NCI-H82 treated with DMSO at 0.1 percent for 48 hours (cell line): ENCODE measurements at regions not wholly inside any gene's neighbourhood (a gene's known extent, or its start where the extent isn't known, plus 50 kb on each side); places are given as distances from the start of the nearest gene placed in this dataset.
"Not testable (repeated sequence)": the region's sequence is repeated elsewhere in the genome, so short reads cannot be mapped to it uniquely, and the experiment has no call there.

ENCODE experiments used
- DNase-seq: peaks from one replicate; lab custom pipeline; 2025; ENCODE audit not compliant: unreplicated experiment; lab: John Stamatoyannopoulos, UW

DNA sequence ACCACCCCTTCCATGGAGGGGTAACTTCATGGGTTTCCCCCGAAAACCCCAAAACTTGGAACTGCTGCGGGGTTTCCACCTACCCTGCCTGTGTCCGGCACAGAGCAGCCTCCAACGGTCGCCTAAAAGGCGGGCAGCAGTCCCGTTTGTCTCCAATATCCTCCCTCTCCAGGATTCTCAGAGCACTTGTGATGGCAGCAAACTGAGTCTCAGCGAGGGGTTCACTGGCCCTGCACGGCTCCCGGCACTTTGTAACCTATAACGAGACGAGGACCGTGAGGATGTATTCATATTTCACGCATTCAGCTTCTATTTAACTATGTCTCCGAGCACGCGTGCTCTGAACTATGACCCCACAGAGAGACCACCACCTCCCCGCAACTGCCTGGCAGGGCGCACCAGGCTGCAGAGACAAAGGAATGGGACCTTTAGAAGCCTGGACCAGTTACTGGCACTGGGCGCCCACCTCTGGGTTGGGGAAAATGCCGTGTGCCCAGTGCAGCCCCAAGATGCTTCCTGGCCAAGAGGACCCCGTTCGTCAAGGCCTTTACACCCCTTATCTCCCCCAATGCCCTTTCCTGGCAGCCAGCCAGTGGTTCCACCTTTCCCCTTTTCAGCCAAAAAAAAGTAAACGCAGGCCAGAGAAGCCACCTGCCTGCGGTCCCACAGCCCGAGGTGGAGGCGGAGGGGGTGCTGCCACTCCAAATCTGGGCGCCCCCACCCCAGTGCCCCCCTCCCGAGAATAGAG, 173.1 kb upstream of the RTL1 start:
- no peak for DNase-seq

DNA sequence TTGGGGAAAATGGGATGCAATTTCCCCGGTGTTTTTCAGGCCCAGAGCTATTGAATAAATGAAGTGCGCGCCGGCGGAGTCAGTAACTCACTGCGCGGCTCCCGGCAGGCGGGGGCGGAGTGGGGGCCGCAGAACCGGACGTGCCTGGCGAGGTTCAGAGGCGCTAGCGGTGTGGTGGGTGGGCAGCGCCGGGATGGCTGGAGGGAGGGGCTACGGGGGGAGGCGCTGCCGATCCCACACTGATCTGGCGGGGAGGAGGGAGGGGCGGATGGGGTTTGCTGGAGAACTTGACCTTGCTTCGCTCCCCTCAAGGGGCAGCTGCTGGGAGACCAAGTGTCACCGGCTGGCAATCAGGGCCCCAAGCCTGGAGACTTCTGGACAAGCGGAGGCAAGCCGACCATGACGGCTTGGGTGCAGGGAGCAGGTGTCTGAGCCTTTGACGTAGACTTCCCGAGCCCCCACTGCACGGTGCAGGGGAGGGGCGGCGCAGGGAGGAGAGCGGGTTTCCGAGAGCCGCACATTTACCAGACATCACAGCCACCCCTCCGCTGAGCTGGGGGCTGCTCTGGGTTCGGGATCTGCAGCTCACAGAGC, 174.1 kb upstream of the RTL1 start:
- DNase-seq, result no peak

DNA sequence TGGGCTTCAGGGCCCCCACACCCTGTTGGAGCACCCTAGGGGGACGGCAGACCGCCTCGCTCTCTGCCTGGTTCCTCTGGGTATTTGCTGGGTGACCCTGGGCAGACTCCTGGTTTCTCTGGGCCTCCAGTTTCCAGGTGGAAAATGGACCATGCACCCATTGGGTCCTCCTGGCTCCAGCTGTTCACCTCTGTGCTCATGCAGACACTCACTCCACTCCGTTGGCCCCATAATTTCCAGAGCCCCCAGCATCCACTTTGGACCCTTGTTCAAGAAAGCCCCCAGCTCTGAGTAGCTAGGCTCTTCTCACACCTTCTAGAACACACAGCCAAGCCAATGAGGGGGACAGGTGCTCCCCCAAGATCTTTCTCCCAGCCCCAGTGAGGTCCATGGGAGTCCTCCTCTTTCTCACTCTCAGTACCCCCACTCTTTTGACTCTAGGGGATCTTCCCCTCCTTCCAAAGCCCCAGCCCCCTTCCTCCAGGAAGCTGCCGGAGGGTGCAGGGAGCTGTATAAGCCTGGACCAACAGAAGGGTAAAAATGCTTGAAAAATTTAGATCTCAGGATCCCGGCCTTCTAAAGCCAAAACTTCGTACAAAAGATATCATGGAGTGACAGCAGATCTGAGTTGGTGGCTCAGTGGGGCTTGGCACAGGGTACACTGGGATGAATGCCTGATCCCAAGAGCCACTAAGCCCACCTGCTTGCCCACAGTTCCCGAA, 174.8 kb upstream of the RTL1 start:
- DNase-seq, result no peak

DNA sequence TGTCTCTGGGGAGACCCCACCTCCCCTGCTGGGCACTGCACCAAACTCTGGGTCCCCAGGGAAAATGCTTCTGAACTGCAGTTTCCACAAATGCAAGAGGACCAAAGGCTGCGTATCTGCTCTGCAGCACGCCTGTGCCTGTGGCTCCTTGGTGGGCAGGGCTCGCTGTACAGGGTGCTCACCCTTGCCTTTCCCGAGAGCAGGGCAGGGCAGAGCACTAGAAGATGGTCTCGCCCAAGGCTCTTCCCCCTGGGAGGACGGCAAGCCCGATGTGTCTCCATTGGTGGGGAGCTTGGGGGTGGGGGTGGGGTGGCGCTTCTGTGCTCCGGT, 175.3 kb upstream of the RTL1 start:
- no peak for DNase-seq

DNA sequence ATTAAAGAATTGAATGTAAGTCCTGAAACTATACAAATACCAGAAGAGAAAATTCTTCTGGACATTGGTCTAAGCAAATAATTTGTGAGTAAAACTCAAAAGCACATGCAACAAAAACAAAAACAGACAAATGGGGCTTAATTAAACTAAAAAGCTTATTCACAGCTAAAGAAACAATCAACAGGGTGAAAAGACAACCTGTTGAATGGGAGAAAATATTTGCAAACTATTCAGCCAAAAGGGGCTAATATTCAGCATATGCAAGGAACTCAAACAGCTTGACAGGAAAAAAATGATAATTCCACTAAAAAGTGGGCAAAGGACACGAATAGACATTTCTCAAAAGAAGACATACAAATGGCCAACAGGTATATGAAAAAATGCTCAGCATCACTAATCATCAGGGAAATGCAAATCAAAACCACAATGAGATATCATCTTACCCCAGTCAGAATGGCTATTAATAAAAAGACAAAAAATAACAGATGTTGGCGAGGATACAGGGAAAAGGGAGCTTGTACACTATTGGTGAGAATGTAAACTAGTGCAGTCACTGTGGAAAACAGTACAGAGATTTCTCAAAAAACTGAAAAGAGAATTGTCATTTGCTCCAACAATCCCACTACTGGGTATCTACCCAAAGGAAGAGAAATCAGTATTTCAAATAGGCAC, 177.5 kb upstream of the RTL1 start:
- DNase-seq, result no peak

DNA sequence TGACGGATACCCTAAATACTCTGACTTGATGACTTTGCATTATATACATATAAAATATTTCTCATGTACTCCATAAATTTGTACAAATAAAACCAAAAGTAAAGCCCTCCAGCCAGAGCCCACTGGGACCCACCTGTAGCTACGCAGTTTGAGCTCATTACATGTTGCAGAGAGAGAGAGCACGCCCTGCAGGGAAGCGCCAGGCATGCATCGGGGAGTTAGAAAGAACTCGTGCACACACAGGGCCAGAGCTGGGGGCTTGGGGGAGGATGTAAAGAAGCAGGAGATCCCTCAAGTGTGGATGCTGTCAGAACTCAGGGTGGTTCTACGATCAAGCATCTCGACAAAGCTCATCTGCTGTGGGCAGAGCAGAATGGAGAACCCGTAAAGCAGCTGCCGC, 178.5 kb upstream of the RTL1 start:
- DNase-seq, result no peak

DNA sequence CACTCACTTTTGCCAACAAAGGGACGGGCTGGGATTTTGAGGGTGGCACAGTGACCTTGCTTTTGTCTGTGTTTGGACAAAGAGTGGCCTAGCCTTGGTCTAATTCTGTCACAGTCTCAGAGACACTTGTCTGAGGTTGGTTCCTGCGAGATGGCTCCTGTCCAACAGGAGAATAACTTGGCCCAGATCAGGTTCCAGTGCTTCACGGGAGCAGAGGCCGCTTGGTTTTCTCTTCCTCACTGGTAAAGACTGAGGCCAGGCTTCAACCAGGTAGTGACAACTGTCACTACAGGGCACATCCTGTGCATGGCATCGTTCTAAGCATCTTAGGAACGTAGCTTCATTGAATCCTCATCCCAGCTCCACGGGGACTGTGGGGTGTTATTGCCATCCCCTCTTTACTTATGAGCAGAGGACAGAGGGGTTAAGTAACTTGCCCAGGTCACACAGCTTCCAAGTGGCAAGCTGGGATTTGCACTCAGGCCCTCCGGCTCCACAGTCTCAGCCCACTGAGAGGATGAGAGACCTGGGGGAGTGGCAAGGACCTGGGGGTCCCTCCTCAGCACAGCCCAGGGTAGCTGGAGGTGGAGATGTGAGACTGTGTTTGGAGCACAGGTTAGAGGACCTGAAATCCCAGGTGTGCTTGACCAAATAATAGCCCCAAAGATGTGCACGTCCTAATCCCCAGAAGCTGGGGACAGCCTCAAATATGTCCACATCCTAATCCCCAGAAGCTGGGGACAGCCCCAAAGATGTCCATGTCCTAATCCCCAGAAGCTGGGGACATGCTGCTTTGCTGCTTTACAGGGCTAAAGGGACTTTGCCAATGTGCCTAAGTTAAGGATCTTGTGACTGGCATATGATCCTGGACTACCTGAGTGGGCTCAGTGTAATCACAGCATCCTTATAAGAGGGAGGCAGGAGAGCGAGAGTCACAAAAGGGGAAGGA, 179.2 kb upstream of the RTL1 start:
- no peak for DNase-seq

DNA sequence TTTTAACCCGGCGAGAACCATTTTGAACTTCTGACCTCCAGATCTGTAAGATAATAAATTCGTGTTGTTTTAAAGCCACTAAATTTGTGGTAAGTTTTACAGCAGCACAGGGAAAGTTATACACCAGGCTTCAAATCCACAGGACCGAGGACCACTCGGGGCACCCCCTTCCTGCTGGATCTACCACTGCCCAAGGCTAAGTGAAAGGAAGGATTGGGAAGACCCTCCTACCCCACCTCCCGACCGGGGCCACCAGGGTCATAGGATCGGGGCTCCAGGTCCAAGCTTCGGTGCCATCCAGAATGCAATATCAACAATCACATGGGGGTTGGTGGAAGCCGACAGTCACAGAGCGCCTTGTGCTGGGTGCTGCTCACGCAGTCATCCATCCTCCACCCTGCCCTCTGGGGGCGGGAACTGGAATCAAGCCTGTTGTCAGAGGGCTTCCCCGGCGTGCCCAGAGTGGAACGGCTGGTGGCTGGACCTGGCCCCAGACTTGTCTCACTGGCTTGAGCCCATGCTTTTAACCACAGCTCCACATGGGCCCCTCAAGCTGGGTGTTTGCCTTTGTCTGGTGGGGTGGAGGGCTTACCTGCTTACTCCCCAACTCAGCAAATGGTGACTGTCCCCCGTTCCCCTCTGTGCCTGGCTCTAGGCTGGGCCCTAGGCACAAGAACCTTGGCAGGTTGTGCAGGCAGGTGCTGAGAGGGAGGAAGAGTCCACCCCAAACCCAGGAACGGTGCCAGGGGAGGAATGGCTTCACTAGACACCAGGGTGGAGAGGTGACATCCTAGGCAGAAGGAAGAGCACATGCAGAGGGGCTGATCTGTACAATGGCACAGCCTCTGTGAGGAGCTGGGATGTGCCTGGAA, 180.3 kb upstream of the RTL1 start:
- DNase-seq, result no peak

DNA sequence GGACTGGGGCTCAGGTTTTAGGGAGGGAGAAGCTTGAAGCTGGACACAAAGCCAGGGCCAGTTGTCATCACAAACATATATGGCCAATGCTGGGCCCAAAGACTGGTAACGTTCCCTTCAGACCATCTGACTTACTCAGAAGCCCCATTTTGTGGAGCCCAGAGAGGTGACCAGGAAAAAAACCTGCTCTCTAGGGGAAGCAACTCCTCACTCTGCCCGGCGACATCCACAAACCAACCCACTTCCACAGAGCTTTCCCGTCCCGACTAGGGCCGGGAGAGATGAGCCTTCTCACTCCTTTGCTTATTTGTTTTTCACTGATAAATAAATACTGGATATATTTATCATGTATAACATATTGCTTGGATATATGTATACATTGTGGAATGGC, 180.9 kb upstream of the RTL1 start:
- no peak for DNase-seq

DNA sequence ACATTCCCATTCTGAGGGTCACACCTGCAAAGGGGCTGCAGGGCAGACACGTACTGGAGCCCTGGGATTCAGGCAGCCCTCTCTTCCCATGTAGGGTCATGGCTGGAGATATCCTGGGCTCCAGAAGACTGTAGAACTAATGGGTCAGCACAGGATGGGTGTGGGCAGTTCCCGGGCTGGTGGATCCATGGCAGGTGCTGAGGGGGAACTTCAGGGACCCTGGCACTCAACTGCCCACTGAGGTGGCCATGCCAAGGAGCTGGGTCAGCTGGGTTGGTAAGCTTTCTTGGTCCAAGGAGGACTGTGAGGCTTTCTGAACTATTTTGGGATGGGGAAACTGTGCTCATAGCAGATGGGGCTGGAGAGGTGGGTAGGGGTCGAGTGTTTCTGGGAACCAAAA, 183.4 kb upstream of the RTL1 start:
- DNase-seq, result no peak

DNA sequence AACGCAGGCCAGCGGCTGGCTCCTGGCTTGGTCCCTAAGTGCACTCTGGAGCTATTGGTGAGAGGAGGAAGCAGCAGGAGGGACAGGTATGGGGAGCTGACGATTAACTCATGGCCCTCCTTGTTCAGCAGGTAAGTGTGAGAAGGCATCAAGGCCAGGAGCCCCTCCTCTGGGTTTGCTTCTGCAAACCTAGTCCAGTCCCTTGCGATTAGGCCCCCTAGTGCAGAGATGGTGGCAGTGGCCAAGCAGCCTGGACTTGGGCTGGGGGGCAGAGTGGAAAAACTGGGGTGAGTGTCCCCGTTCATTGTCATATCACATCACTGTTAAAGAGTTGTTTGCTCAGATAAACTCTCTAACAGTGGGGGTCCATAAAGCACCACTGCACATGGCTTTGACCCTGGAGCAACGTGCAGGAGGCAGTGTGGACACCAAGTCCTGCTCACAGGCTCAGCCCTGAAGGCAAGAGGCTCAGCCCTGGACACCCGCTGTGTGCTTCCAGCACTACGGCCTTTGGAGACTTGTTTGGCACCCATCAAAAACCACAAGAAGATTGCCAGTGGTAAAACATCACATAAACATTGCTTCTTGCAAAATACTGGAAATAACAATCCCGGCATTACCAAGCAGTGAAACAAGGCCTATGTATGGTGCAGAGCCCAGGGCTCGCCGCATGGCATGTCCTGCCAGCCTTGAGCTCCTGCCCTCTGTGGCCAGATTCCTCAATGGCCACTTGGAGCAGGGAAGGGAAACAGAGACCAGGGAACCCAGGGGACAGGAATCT, 184.3 kb upstream of the RTL1 start:
- DNase-seq, result no peak

DNA sequence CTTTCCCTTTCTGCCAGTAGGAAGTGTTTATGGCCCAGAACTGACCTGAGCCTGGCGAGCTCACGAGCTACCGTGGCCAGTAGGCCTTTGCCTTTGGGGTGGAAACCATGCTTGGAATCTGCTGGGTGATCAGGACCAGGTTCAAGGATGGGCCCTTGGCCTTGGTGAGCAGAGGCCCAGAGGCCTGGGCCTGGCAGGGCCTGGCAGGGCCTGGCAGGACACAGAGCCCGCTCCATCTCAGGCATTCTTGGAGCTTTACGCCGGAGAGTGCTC, 184.8 kb upstream of the RTL1 start:
- DNase-seq, result no peak

DNA sequence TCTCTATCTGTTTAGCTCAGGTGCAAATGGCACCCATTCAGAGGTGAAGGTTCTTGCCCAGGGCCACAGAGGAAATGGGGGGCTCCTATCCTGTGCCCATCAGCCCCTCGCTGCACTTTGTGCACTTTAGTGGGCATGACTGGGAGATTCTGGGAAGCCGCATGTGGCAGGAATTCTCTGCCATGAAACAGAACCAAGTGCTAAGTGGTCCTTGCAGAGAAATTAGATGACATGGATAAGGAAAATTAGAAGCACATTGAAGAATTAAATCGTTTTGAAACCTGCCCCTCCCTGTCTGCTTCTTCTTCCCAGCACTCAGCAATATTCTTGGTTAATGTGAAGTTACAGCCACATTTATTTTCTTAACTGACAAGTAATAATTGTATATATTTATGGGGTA, 185.2 kb upstream of the RTL1 start:
- DNase-seq, result no peak

DNA sequence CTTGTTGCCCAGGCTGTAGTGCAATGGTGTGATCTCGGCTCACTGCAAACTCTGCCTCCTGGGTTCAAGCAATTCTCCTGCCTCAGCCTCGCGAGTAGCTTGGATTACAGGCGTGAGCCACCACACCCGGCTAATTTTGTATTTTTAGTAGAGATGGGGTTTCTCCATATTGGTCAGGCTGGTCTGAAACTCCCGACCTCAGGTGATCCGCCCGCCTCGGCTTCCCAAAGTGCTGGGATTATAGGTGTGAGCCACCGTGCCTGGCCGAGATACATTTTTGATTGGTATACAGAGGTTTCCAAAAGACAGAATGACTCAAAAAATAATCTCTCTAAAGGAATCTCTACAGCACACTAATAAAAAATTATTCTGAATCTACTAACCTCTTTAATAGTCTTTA, 187.0 kb upstream of the RTL1 start:
- not testable (repeated sequence) for DNase-seq

DNA sequence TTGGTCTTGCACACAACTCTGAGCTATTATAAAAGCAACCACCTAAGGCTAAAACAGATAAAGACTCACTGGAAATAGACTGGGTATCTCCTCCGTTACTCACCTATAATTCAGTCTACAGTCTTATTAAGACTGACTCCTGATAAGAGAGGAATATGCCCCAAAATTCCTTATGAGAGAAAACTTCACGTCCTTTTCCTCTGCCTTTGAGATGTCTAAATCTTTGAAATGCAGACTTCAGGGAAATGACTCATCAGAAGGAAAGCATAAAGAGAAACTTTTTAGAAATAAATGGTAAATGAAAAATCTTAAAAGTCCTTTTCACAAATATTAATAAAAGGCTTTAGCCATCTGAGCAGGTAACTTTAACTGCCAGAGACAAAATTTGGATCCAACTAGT, 187.5 kb upstream of the RTL1 start:
- no peak for DNase-seq

DNA sequence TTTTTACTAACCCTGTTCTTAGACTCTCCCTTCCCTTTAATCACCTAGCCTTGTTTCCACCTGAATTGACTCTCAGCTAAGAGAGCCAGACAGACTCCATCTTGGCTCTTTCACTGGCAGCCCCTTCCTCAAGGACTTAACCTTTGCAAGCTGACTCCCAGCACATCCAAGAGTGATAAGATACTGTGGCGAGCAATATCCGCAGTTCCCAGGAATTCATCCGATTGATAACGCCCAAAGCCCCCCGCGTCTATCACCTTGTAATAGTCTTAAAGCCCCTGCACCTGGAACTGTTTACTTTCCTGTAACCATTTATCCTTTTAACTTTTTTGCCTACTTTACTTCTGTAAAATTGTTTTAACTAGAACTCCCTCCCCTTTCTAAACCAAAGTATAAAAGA, 191.4 kb upstream of the RTL1 start:
- DNase-seq, result not testable (repeated sequence)

DNA sequence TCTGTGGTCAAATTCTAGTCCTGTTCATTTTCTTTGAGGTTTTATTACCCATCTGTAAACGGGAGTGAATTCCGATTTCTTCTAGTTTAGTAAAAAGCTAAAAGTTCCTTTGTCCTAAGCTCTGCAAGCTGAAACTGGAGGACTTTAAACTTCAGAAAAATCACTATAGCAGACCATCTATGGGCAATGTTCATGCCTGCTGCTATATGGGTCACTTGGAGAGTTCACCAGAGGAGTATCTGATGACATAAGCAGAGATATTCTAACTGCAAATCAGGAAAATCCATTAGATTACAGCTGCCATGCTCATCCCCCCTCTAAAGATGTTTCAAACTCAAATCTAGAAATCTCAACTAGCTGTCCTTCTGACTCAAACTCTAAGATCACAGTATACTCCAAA, 193.0 kb upstream of the RTL1 start:
- DNase-seq, result no peak

DNA sequence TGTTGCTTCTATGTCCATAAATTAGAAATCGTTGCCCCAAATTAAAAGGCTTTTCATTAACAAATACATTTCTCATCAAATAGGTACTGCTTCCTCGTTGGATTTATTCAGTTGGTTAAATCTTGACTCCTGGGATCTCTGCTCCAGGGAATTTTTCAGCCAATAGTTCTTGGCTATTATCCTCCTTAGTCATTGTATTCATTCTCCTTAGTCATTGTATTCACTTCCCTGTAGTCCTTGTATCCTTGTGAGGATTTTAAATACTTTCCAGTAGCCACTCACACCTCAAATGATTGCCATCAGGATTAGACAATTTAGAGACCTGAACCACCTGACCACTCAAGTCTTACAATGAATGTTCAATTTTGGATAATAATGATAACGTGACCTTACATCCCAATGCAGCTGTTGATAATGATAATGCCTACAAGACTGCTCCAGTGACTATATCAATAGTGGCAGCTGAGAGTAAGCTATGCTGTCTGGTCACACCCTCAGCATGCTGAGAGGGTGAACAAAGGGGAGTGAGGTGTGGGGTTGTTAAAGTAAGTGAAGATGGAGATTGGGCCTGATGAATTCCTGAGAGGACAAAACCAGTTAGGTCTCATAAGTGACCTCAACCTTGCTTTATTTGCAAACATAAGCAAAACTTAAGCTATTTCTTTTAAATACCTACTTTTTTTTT, 193.7 kb upstream of the RTL1 start:
- DNase-seq, result no peak

DNA sequence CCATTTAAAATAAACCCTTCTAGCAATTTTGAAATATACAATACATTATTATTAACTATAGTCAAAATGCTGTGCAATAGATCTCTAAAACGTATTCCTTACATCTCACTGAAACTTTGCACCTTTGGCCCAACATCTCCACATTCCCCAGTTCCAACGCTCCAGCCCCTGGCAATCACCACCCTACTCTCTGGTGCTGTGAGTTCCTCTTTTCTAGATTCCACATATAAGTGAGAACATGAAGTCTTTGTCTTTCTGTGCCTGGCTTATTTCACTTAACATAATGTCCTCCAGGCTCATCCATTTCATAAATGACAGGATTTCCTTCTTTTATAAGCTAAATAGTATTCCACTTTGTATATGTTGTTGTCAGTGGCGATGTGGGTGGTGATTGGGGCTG, 194.7 kb upstream of the RTL1 start:
- no peak for DNase-seq
